ENCODE measurements at regions not wholly inside any gene's neighbourhood (a gene's known extent, or its start where the extent isn't known, plus 50 kb on each side); places are given as distances from the start of the nearest gene placed in this dataset.

- TF ChIP-seq, protein P1, sequence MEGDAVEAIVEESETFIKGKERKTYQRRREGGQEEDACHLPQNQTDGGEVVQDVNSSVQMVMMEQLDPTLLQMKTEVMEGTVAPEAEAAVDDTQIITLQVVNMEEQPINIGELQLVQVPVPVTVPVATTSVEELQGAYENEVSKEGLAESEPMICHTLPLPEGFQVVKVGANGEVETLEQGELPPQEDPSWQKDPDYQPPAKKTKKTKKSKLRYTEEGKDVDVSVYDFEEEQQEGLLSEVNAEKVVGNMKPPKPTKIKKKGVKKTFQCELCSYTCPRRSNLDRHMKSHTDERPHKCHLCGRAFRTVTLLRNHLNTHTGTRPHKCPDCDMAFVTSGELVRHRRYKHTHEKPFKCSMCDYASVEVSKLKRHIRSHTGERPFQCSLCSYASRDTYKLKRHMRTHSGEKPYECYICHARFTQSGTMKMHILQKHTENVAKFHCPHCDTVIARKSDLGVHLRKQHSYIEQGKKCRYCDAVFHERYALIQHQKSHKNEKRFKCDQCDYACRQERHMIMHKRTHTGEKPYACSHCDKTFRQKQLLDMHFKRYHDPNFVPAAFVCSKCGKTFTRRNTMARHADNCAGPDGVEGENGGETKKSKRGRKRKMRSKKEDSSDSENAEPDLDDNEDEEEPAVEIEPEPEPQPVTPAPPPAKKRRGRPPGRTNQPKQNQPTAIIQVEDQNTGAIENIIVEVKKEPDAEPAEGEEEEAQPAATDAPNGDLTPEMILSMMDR (IDR thresholded peaks at IDR 0.05) = no peak
- TF ChIP-seq POLR2A (IDR thresholded peaks at IDR 0.05) = no peak
Measured at GRCh38 chr18:72325307-72325706, 218.8 kb downstream of the CBLN2 start.

Measured in uterus (tissue), 2 donors.